ENCODE measurements at regions not wholly inside any gene's neighbourhood (a gene's known extent, or its start where the extent isn't known, plus 50 kb on each side); places are given as distances from the start of the nearest gene placed in this dataset.

DNA sequence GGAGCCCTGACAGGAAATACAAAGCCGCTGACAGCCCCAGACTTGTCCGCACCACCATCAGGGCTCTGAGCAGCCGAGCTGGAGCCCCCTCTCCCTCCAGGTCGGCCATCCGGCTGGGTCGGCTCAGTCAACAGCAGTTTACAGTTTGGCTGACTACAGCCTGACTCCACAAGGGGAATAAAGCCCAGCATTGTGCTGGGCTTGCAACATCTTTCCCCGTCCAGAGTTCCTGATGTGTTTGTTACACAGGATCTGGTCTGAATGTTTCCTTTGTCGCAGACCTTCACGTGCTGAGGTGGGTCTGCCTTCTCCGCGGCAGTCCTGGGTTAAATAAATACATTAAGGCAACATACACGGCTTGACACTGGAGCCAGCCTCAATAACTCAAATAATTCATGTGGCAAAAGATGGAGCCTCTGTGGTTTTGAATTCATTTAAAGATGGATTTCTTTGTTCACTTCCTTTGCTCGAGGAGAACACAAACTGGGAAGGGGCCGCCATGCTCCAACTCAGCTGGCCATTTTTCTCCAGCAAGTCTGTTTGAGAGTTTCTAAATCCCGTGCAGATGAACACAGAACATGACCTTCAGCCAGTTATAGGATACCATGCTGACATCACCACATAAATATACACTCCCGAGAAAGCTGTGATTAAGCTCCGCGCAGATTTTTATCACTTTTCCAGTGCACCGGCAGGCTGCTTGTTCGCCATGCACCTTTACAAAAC lies 192.1 kb downstream of the WDR11 start:
- H3K4me1 Mint-ChIP-seq: no peaks in the 10 kb centered on the region
- H3K4me1 ChIP-seq (ENCODE audit: control insufficient read depth, insufficient read depth, low read length): no peaks in the 10 kb centered on the region
- no peak overlapping the region for H3K27ac ChIP-seq (ENCODE audit: low read depth, low read length)
- no peak for DNase-seq
- no peaks in the 10 kb centered on the region for H3K9me3 Mint-ChIP-seq
- no peaks in the 10 kb centered on the region for H3K9me3 ChIP-seq (ENCODE audit: control insufficient read depth, low read length)
- peaks cover 9% of the 10 kb centered on the region for H3K27me3 ChIP-seq (ENCODE audit: control insufficient read depth, insufficient read depth, low read length, poor library complexity, severe bottlenecking)
- no peak overlapping the region for H3K4me3 ChIP-seq (ENCODE audit: low read length)
- 94% methylated on average over 13 to 20 of the region's 20 CpGs for WGBS, 2 experiments (ENCODE audit: insufficient coverage in 1 of 2, insufficient read length in 1 of 2)
- H3K4me3 Mint-ChIP-seq: no peak overlapping the region
- H3K9ac ChIP-seq (ENCODE audit: extremely low read depth, low read length, poor library complexity, severe bottlenecking): no peak overlapping the region
- no peak overlapping the region for H3K27ac Mint-ChIP-seq
- H3K36me3 Mint-ChIP-seq (ENCODE audit: low read depth): no peaks in the 10 kb centered on the region
- peaks cover 10% of the 10 kb centered on the region for H3K27me3 Mint-ChIP-seq (ENCODE audit: insufficient read depth)
- TF ChIP-seq, protein P1, sequence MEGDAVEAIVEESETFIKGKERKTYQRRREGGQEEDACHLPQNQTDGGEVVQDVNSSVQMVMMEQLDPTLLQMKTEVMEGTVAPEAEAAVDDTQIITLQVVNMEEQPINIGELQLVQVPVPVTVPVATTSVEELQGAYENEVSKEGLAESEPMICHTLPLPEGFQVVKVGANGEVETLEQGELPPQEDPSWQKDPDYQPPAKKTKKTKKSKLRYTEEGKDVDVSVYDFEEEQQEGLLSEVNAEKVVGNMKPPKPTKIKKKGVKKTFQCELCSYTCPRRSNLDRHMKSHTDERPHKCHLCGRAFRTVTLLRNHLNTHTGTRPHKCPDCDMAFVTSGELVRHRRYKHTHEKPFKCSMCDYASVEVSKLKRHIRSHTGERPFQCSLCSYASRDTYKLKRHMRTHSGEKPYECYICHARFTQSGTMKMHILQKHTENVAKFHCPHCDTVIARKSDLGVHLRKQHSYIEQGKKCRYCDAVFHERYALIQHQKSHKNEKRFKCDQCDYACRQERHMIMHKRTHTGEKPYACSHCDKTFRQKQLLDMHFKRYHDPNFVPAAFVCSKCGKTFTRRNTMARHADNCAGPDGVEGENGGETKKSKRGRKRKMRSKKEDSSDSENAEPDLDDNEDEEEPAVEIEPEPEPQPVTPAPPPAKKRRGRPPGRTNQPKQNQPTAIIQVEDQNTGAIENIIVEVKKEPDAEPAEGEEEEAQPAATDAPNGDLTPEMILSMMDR (conservative IDR thresholded peaks at IDR 0.05): no peak
- no peaks in the 10 kb centered on the region for H3K36me3 ChIP-seq (ENCODE audit: control insufficient read depth, insufficient read depth, low read length)

DNA sequence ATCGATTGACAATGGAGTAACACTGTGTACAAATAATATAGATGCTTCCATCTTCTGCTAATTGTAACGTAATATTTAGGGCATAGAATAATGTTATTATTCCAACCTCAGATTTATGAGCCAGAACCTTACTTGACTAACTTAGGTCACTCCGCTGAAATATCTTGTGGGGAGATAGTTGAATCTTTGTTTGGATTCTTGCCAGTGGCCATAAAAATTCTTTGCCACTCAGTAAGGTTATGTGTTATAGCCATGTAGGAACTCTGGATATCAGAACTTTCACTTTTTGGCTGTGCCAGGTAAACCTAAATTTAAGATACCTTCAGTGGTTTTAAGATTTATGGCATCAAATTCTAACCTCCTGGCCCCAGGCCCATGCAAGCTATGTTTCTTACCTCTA lies 197.6 kb downstream of the WDR11 start:
- Mint-ChIP-seq H3K4me3 (no peak overlapping the region), H3K4me1 (no peaks in the 10 kb centered on the region), H3K27me3 (ENCODE audit: insufficient read depth) (peaks cover 5% of the 10 kb centered on the region), H3K36me3 (ENCODE audit: low read depth) (no peaks in the 10 kb centered on the region), H3K27ac (no peak overlapping the region), H3K9me3 (no peaks in the 10 kb centered on the region)
- Histone ChIP-seq H3K9me3 (ENCODE audit: control insufficient read depth, low read length) (no peaks in the 10 kb centered on the region), H3K9ac (ENCODE audit: extremely low read depth, low read length, poor library complexity, severe bottlenecking) (no peak overlapping the region), H3K4me1 (ENCODE audit: control insufficient read depth, insufficient read depth, low read length) (no peaks in the 10 kb centered on the region), H3K27me3 (ENCODE audit: control insufficient read depth, insufficient read depth, low read length, poor library complexity, severe bottlenecking) (no peaks in the 10 kb centered on the region), H3K27ac (ENCODE audit: low read depth, low read length) (no peak overlapping the region), H3K4me3 (ENCODE audit: low read length) (no peak overlapping the region), H3K36me3 (ENCODE audit: control insufficient read depth, insufficient read depth, low read length) (no peaks in the 10 kb centered on the region)
- DNase-seq: no peak
- 92 to 100% methylated on average over 2 of the region's 3 CpGs for WGBS, 2 experiments (ENCODE audit: insufficient coverage in 1 of 2, insufficient read length in 1 of 2)
- TF ChIP-seq, protein P1 (conservative IDR thresholded peaks at IDR 0.05): no peak

DNA sequence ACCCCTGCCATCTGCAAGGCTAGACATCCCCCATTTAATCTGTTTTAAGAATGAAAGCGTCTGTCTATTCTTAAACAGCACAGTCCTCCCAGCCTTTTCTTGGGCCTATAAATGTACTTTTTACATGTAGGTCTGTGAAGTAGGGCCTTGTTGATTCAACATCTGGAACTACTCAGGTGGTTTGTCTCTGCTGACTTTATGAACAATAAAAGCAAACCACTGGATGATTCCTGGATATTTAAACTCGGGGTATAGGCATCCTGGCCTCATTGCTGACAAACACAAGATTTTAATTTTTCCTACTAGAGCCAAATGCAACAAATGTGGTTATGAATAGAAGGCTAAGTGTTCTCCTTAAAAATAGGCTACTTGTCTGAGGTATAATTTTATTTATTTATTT lies 198.3 kb downstream of the WDR11 start:
- H3K9ac ChIP-seq (ENCODE audit: extremely low read depth, low read length, poor library complexity, severe bottlenecking): no peak overlapping the region
- H3K36me3 Mint-ChIP-seq (ENCODE audit: low read depth): no peaks in the 10 kb centered on the region
- peaks cover 5% of the 10 kb centered on the region for H3K27me3 Mint-ChIP-seq (ENCODE audit: insufficient read depth)
- H3K27me3 ChIP-seq (ENCODE audit: control insufficient read depth, insufficient read depth, low read length, poor library complexity, severe bottlenecking): no peaks in the 10 kb centered on the region
- H3K4me1 ChIP-seq (ENCODE audit: control insufficient read depth, insufficient read depth, low read length): no peaks in the 10 kb centered on the region
- DNase-seq: no peak
- H3K4me1 Mint-ChIP-seq: no peaks in the 10 kb centered on the region
- H3K9me3 ChIP-seq (ENCODE audit: control insufficient read depth, low read length): no peaks in the 10 kb centered on the region
- no peak overlapping the region for H3K27ac ChIP-seq (ENCODE audit: low read depth, low read length)
- H3K27ac Mint-ChIP-seq: no peak overlapping the region
- TF ChIP-seq, protein P1 (conservative IDR thresholded peaks at IDR 0.05): no peak
- no peak overlapping the region for H3K4me3 ChIP-seq (ENCODE audit: low read length)
- WGBS, 2 experiments (ENCODE audit: insufficient coverage in 1 of 2, insufficient read length in 1 of 2): 89 to 100% methylated on average over 1 to 2 of the region's 2 CpGs
- H3K4me3 Mint-ChIP-seq: no peak overlapping the region
- H3K36me3 ChIP-seq (ENCODE audit: control insufficient read depth, insufficient read depth, low read length): no peaks in the 10 kb centered on the region
- H3K9me3 Mint-ChIP-seq: no peaks in the 10 kb centered on the region
